Calu3 (cell line): ENCODE measurements at regions not wholly inside any gene's neighbourhood (a gene's known extent, or its start where the extent isn't known, plus 50 kb on each side); places are given as distances from the start of the nearest gene placed in this dataset.

Experiments
- BruUV-seq: library from RNA; stranded (reverse); fragments of 400-500 nt; replicated peaks from 2 replicates; lab custom pipeline; 2021; lab: Mats Ljungman, UMichigan
- CTCF ChIA-PET: fragments of 300-600 bp; sonication (Branson Sonifier 250); formaldehyde crosslinking; loops from one replicate; lab custom pipeline; 2022; ENCODE audit warnings: antibody characterized with exemption; lab: Charles Lee
- DNase-seq: peaks from one replicate; pipeline ENCODE4 v3.0.0; 2022
- H3K27ac Mint-ChIP-seq: one replicate; pipeline ENCODE4 v1.8.0; 2022; ENCODE audit warnings: mixed read lengths; ENCODE audit not compliant: unreplicated experiment
- H3K27me3 Mint-ChIP-seq: one replicate; pipeline ENCODE4 v1.8.0; 2022; ENCODE audit warnings: mixed read lengths; ENCODE audit not compliant: unreplicated experiment
- H3K36me3 Mint-ChIP-seq: one replicate; pipeline ENCODE4 v1.8.0; 2022; ENCODE audit warnings: mild to moderate bottlenecking, moderate library complexity, mixed read lengths; ENCODE audit not compliant: insufficient read depth, unreplicated experiment
- H3K4me1 Mint-ChIP-seq: one replicate; pipeline ENCODE4 v1.8.0; 2022; ENCODE audit warnings: mild to moderate bottlenecking, low read depth, mixed read lengths; ENCODE audit not compliant: unreplicated experiment
- H3K4me3 Mint-ChIP-seq: one replicate; pipeline ENCODE4 v1.8.0; 2022; ENCODE audit warnings: mild to moderate bottlenecking, low read depth, moderate library complexity, mixed read lengths; ENCODE audit not compliant: unreplicated experiment
- H3K9me3 Mint-ChIP-seq: one replicate; pipeline ENCODE4 v1.8.0; 2022; ENCODE audit warnings: low read depth, mixed read lengths; ENCODE audit not compliant: unreplicated experiment
- CTCF ChIP-seq: fragments of 200-600 bp; IDR thresholded peaks from one replicate; pipeline ENCODE4 v1.8.0; 2022; ENCODE audit warnings: antibody characterized with exemption; ENCODE audit not compliant: unreplicated experiment
- intact Hi-C: fragments of 100-400 bp; cut with micrococcal nuclease; formaldehyde crosslinking; loops from one replicate; pipeline ENCODE4 v1.10.0; 2022; ENCODE audit not compliant: unreplicated experiment

DNA sequence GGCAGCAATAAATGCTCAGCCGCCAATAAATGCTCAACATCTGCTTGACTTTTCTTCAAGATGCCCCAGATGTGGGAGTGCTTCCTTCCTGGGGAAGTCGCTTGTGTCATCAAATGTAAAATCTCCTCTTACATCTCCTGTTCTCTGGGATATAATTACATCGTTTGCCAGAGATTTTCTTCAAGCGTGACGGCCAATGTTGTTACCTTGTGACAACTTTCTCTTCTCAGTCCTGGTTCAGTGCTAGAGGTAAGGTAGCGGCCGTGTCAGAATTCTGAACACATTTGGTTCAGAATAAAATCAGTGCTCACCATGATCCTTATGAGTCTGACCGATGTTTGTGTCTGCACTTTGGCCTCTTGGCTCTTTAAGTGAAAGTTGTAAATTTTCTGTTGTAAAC lies 102.5 kb downstream of the ASMT start:
- Mint-ChIP-seq H3K36me3 (no peaks in the 10 kb centered on the region), H3K4me1 (no peaks in the 10 kb centered on the region), H3K27ac (no peak overlapping the region), H3K9me3 (peaks cover 7% of the 10 kb centered on the region), H3K27me3 (no peaks in the 10 kb centered on the region), H3K4me3 (no peak overlapping the region)
- TF ChIP-seq CTCF = no peak
- DNase-seq = no peak
- CTCF ChIA-PET = no interaction called here
- no TSS peak for BruUV-seq
- intact Hi-C loops = no loop called here

GRCh38 chrX:1719270-1719669 lies 104.4 kb downstream of the ASMT start:
- no TSS peak for BruUV-seq
- intact Hi-C loops = no loop called here
- Mint-ChIP-seq H3K27ac (no peak overlapping the region), H3K27me3 (no peaks in the 10 kb centered on the region), H3K4me1 (no peaks in the 10 kb centered on the region), H3K36me3 (no peaks in the 10 kb centered on the region), H3K4me3 (no peak overlapping the region), H3K9me3 (peaks cover 7% of the 10 kb centered on the region)
- TF ChIP-seq CTCF = no peak
- CTCF ChIA-PET = no interaction called here
- DNase-seq = no peak

DNA sequence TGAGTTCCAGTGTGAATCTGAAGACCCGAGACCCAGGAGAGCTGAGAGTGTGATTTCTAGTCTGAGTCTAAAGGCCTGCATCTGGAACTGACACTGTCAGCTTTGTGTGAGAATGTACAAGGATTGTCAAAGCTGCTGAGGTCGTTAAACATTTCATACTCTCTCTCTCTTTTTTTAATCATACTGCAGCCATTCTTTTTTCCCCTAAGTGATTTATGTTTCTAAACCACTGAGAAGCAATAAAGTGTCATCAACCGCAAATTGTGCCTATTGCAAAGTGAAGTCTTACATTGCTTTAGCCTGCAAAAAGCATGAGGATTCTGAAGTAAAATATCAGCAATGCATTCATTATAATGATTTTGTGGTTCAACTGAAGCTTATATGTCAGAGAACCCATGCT lies 106.0 kb downstream of the ASMT start:
- CTCF ChIA-PET = no interaction called here
- BruUV-seq = no TSS peak
- no peak for DNase-seq
- intact Hi-C loops = no loop called here
- Mint-ChIP-seq H3K27me3 (no peaks in the 10 kb centered on the region), H3K36me3 (no peaks in the 10 kb centered on the region), H3K4me3 (no peak overlapping the region), H3K9me3 (peaks cover 7% of the 10 kb centered on the region), H3K27ac (no peak overlapping the region), H3K4me1 (no peaks in the 10 kb centered on the region)
- TF ChIP-seq CTCF = no peak

DNA sequence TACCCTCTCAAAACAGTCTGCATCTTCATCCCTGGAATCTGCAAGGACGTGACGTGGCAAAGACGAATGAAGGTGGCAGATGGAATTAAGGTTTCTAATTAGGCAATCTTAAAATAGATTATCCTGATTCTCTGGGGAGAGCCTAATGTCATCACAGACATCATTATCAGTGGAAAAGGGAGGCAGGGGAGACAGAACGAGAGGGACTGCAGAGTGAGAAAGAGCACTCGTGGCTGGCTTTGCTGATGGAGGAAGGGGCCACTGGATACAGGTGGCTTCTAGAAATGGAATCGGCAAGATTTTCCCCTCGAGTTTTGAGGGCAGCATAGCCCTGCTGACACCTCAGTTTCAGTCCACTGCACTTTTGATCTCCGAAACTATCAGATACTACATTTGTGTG lies 110.6 kb downstream of the ASMT start:
- CTCF ChIA-PET = no interaction called here
- intact Hi-C loops = no loop called here
- H3K4me1 Mint-ChIP-seq = no peaks in the 10 kb centered on the region
- no TSS peak for BruUV-seq
- H3K27ac Mint-ChIP-seq = no peak overlapping the region
- no peaks in the 10 kb centered on the region for H3K27me3 Mint-ChIP-seq
- DNase-seq = no peak
- no peak for TF ChIP-seq CTCF
- H3K9me3 Mint-ChIP-seq = no peaks in the 10 kb centered on the region
- no peak overlapping the region for H3K4me3 Mint-ChIP-seq
- no peaks in the 10 kb centered on the region for H3K36me3 Mint-ChIP-seq
